Stimulated activated effector memory CD8-positive, alpha-beta T cell treated with anti-CD3 and anti-CD28 coated beads, Interleukin-12 subunit alpha, Interleukin-12 subunit beta, amount 100 ng/mL, for 72 hours (primary cell): ENCODE measurements at regions not wholly inside any gene's neighbourhood (a gene's known extent, or its start where the extent isn't known, plus 50 kb on each side); places are given as distances from the start of the nearest gene placed in this dataset.

Source experiments
- ATAC-seq: fragments of 150-1000 bp; cut with Tn5 transposase; 2 replicates; pipeline ENCODE4 v1.10.0; 2021
- DNase-seq, 2 donors: peaks; one replicate each; pipeline ENCODE4 v3.0.0; 2021 to 2022; ENCODE audit warnings: low spot score in 2 of 2
- H3K27ac Mint-ChIP-seq: one replicate; pipeline ENCODE4 v1.8.0; 2022; ENCODE audit warnings: mild to moderate bottlenecking, mixed read lengths
- H3K36me3 Mint-ChIP-seq: one replicate; pipeline ENCODE4 v1.8.0; 2022; ENCODE audit warnings: mild to moderate bottlenecking, mixed read lengths
- H3K4me1 Mint-ChIP-seq: one replicate; pipeline ENCODE4 v1.8.0; 2022; ENCODE audit warnings: mixed read lengths
- H3K4me3 Mint-ChIP-seq: one replicate; pipeline ENCODE4 v1.8.0; 2022; ENCODE audit warnings: mild to moderate bottlenecking, mixed read lengths
- H3K9me3 Mint-ChIP-seq: one replicate; pipeline ENCODE4 v1.8.0; 2022; ENCODE audit warnings: mixed read lengths

GRCh38 chr13:79267560-79267959 is 138.5 kb downstream of the RBM26 start:
- ATAC-seq, result peak; percentile 67

DNA sequence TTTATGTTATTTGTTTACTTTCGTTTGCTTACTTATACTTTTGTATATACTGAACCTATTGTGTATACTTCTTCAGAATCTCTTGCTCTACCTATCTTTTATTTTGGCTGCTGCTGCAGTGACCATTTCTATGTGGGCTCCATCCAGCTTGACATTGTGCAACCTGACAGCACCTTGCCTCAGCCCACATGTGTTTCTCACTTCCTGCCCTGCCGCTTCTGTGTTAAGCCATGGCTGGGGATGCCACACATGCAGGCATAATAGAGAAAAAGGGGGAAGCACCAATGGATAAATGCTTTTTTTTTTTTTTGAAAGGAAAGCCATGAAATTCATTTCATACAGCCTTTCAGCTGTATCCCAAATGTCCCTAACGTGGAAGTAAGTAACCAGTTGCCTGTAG is 147.6 kb downstream of the RBM26 start:
- Mint-ChIP-seq H3K27ac (no peak overlapping the region), H3K9me3 (no peaks in the 10 kb centered on the region), H3K4me3 (no peak overlapping the region), H3K4me1 (peaks cover 6% of the 10 kb centered on the region), H3K36me3 (no peaks in the 10 kb centered on the region)
- DNase-seq (no peak), ATAC-seq (no peak)

More at GRCh38 chr13:79267560-79267959, 138.5 kb downstream of the RBM26 start:
- Mint-ChIP-seq H3K9me3 (peaks cover 4% of the 10 kb centered on the region), H3K4me3 (no peak overlapping the region), H3K36me3 (no peaks in the 10 kb centered on the region), H3K27ac (no peak overlapping the region), H3K4me1 (no peaks in the 10 kb centered on the region)
- no peak for DNase-seq

DNA sequence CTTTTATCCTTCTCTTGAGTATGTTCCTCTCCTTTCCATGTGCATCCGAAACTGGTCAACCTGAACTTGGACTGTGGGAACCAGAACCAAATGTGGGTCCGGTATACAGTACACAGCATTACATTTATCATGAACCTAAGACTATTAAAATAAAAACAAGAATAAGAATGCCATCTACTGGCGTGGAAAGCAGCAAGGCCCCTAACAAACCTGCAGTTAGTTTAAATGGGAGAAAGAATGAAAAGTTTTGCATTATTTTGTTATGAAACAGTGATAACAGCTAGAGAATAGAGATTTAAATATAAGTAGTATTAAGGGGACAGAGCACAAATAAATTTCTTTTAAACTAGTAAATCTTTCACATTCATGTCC is 159.5 kb downstream of the RBM26 start:
- ATAC-seq, result no peak
- Mint-ChIP-seq H3K4me3 (no peak overlapping the region), H3K4me1 (no peaks in the 10 kb centered on the region), H3K36me3 (no peaks in the 10 kb centered on the region), H3K27ac (no peak overlapping the region), H3K9me3 (no peaks in the 10 kb centered on the region)
- DNase-seq, result no peak

GRCh38 chr13:79245937-79246577 is 160.0 kb downstream of the RBM26 start:
- DNase-seq (no peak), ATAC-seq (peak; percentile 53)
- Mint-ChIP-seq H3K4me1 (no peaks in the 10 kb centered on the region), H3K4me3 (no peak overlapping the region), H3K27ac (no peak overlapping the region), H3K9me3 (no peaks in the 10 kb centered on the region), H3K36me3 (no peaks in the 10 kb centered on the region)

GRCh38 chr13:79241697-79242096 is 164.4 kb downstream of the RBM26 start:
- H3K36me3 Mint-ChIP-seq, result no peaks in the 10 kb centered on the region
- H3K27ac Mint-ChIP-seq, result no peak overlapping the region
- no peaks in the 10 kb centered on the region for H3K4me1 Mint-ChIP-seq
- no peaks in the 10 kb centered on the region for H3K9me3 Mint-ChIP-seq
- H3K4me3 Mint-ChIP-seq, result no peak overlapping the region
- no peak for DNase-seq
- ATAC-seq, result no peak

- no peaks in the 10 kb centered on the region for H3K36me3 Mint-ChIP-seq
- no peaks in the 10 kb centered on the region for H3K9me3 Mint-ChIP-seq
- H3K4me1 Mint-ChIP-seq, result no peaks in the 10 kb centered on the region
- no peak overlapping the region for H3K4me3 Mint-ChIP-seq
- DNase-seq (no peak), ATAC-seq (no peak)
- no peak overlapping the region for H3K27ac Mint-ChIP-seq
These were observed 168.1 kb downstream of the RBM26 start for GRCh38 chr13:79237981-79238380.

- Mint-ChIP-seq H3K36me3 (no peaks in the 10 kb centered on the region), H3K27ac (no peak overlapping the region), H3K9me3 (no peaks in the 10 kb centered on the region), H3K4me3 (no peak overlapping the region), H3K4me1 (no peaks in the 10 kb centered on the region)
- ATAC-seq (no peak), DNase-seq (no peak)
These were observed 174.2 kb downstream of the RBM26 start for GRCh38 chr13:79231887-79232286.

- no peak for ATAC-seq
- Mint-ChIP-seq H3K9me3 (no peaks in the 10 kb centered on the region), H3K27ac (no peak overlapping the region), H3K4me3 (no peak overlapping the region), H3K36me3 (no peaks in the 10 kb centered on the region), H3K4me1 (no peaks in the 10 kb centered on the region)
- DNase-seq, result no peak
These were observed 176.3 kb downstream of the RBM26 start for GRCh38 chr13:79229761-79230160.

GRCh38 chr13:79228972-79229371 is 177.1 kb downstream of the RBM26 start:
- no peak overlapping the region for H3K27ac Mint-ChIP-seq
- no peak for DNase-seq
- H3K36me3 Mint-ChIP-seq, result no peaks in the 10 kb centered on the region
- no peaks in the 10 kb centered on the region for H3K4me1 Mint-ChIP-seq
- no peaks in the 10 kb centered on the region for H3K9me3 Mint-ChIP-seq
- ATAC-seq, result peak; percentile 22
- no peak overlapping the region for H3K4me3 Mint-ChIP-seq

- Mint-ChIP-seq H3K27ac (no peak overlapping the region), H3K36me3 (no peaks in the 10 kb centered on the region), H3K4me3 (no peak overlapping the region), H3K4me1 (no peaks in the 10 kb centered on the region), H3K9me3 (no peaks in the 10 kb centered on the region)
- DNase-seq (no peak), ATAC-seq (peak; percentile 29)
These were observed 178.6 kb downstream of the RBM26 start for GRCh38 chr13:79227418-79227817.

GRCh38 chr13:79226938-79227337 is 179.1 kb downstream of the RBM26 start:
- ATAC-seq, result no peak

GRCh38 chr13:79226250-79226649 is 179.8 kb downstream of the RBM26 start:
- no peaks in the 10 kb centered on the region for H3K9me3 Mint-ChIP-seq
- ATAC-seq (no peak), DNase-seq (no peak)
- H3K36me3 Mint-ChIP-seq, result no peaks in the 10 kb centered on the region
- H3K4me1 Mint-ChIP-seq, result no peaks in the 10 kb centered on the region
- no peak overlapping the region for H3K27ac Mint-ChIP-seq
- H3K4me3 Mint-ChIP-seq, result no peak overlapping the region

More at GRCh38 chr13:79226938-79227337, 179.1 kb downstream of the RBM26 start:
- no peaks in the 10 kb centered on the region for H3K9me3 Mint-ChIP-seq
- H3K4me1 Mint-ChIP-seq, result no peaks in the 10 kb centered on the region
- no peak for DNase-seq
- H3K4me3 Mint-ChIP-seq, result no peak overlapping the region
- no peak overlapping the region for H3K27ac Mint-ChIP-seq
- H3K36me3 Mint-ChIP-seq, result no peaks in the 10 kb centered on the region

GRCh38 chr13:79225487-79226232 is 180.4 kb downstream of the RBM26 start:
- no peak overlapping the region for H3K4me3 Mint-ChIP-seq
- DNase-seq, result no peak
- H3K36me3 Mint-ChIP-seq, result no peaks in the 10 kb centered on the region
- H3K9me3 Mint-ChIP-seq, result no peaks in the 10 kb centered on the region
- ATAC-seq, result no peak
- H3K4me1 Mint-ChIP-seq, result no peaks in the 10 kb centered on the region
- no peak overlapping the region for H3K27ac Mint-ChIP-seq

- H3K36me3 Mint-ChIP-seq, result no peaks in the 10 kb centered on the region
- H3K27ac Mint-ChIP-seq, result no peak overlapping the region
- H3K9me3 Mint-ChIP-seq, result no peaks in the 10 kb centered on the region
These were observed 183.4 kb downstream of the RBM26 start for GRCh38 chr13:79222427-79223205.

GRCh38 chr13:79212064-79212619 is 193.9 kb downstream of the RBM26 start:
- DNase-seq, result no peak

More at GRCh38 chr13:79222427-79223205, 183.4 kb downstream of the RBM26 start:
- H3K4me1 Mint-ChIP-seq, result no peaks in the 10 kb centered on the region
- DNase-seq (no peak), ATAC-seq (no peak)
- H3K4me3 Mint-ChIP-seq, result no peak overlapping the region

More at GRCh38 chr13:79212064-79212619, 193.9 kb downstream of the RBM26 start:
- Mint-ChIP-seq H3K4me3 (no peak overlapping the region), H3K9me3 (no peaks in the 10 kb centered on the region), H3K4me1 (no peaks in the 10 kb centered on the region), H3K36me3 (no peaks in the 10 kb centered on the region), H3K27ac (no peak overlapping the region)
- no peak for ATAC-seq
